ENCODE measurements at regions not wholly inside any gene's neighbourhood (a gene's known extent, or its start where the extent isn't known, plus 50 kb on each side); places are given as distances from the start of the nearest gene placed in this dataset.

DNA sequence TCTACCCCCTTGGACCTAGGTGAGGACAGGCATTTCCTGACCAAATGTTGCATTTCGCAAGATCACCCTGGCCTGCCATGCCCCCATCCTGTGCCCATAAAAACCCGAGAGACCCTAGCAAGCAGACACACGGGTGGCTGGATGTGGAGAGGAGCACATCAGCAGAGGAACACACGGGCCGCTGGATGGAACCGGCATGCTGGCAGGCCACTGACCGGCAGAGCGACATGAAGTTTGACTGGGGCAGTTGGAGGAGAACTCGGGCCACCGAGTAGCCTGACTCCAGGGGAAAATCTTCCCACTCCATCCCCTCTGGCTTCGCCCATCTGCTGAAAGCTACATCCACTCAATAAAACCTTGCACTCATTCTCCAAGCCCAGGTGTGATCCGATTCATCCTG, 329.3 kb downstream of the FGF9 start:
- Mint-ChIP-seq H3K9me3 (no peaks in the 10 kb centered on the region), H3K27me3 (ENCODE audit: low read depth, poor library complexity) (peaks cover 6% of the 10 kb centered on the region), H3K27ac (no peak overlapping the region), H3K36me3 (ENCODE audit: low read depth) (no peaks in the 10 kb centered on the region), H3K4me3 (no peak overlapping the region), H3K4me1 (peaks cover 34% of the 10 kb centered on the region)
- TF ChIP-seq, protein P1, sequence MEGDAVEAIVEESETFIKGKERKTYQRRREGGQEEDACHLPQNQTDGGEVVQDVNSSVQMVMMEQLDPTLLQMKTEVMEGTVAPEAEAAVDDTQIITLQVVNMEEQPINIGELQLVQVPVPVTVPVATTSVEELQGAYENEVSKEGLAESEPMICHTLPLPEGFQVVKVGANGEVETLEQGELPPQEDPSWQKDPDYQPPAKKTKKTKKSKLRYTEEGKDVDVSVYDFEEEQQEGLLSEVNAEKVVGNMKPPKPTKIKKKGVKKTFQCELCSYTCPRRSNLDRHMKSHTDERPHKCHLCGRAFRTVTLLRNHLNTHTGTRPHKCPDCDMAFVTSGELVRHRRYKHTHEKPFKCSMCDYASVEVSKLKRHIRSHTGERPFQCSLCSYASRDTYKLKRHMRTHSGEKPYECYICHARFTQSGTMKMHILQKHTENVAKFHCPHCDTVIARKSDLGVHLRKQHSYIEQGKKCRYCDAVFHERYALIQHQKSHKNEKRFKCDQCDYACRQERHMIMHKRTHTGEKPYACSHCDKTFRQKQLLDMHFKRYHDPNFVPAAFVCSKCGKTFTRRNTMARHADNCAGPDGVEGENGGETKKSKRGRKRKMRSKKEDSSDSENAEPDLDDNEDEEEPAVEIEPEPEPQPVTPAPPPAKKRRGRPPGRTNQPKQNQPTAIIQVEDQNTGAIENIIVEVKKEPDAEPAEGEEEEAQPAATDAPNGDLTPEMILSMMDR (IDR thresholded peaks at IDR 0.05) = no peak
- DNase-seq = no peak

DNA sequence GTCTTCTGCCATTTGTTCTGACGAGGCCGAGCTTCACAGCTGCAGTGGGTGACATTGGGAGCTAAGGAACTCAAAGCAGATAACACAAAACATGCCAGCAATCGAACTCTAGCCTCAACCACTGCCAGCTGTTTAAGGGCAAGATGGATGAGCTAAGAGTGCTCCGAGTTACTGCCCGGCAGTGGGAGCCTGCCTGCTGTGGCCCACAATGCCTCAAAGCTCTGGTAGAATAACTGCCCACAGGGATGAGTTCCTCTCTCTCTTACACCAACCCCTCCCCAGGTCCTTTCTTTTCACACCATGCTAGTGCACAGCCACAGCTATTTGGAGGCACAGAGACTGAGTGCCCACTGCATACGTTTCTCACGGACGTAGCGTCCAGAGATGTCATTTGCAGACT, 330.5 kb downstream of the FGF9 start:
- TF ChIP-seq, protein P1 (IDR thresholded peaks at IDR 0.05) = no peak
- Mint-ChIP-seq H3K4me3 (no peak overlapping the region), H3K27ac (no peak overlapping the region), H3K27me3 (ENCODE audit: low read depth, poor library complexity) (peaks cover 6% of the 10 kb centered on the region), H3K36me3 (ENCODE audit: low read depth) (no peaks in the 10 kb centered on the region), H3K9me3 (no peaks in the 10 kb centered on the region), H3K4me1 (peaks cover 34% of the 10 kb centered on the region)
- DNase-seq = no peak

DNA sequence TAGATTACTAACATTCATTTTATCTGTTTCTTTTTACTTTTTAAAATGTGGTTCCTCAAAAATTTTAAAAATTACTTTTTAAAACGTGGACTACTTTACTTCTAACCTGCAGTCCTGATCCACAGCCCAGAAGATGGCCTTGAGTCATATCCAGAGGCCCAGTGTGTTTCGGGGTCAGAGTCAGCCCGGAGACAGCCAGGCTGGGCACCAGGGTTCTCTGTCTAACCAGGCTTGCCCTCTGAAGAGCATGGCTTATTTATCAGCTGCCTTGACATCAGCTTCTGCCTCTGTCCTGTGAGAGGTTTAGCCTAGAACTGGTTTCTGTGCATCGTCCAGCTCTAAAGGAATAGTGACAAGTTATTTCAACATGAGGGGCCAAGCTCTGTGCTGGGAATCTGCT, 332.0 kb downstream of the FGF9 start:
- H3K4me3 Mint-ChIP-seq = no peak overlapping the region
- peaks cover 29% of the 10 kb centered on the region for H3K4me1 Mint-ChIP-seq
- H3K27me3 Mint-ChIP-seq (ENCODE audit: low read depth, poor library complexity) = peaks cover 3% of the 10 kb centered on the region
- peaks cover 12% of the 10 kb centered on the region for H3K9me3 Mint-ChIP-seq
- no peak for DNase-seq
- peaks cover 9% of the 10 kb centered on the region for H3K36me3 Mint-ChIP-seq (ENCODE audit: low read depth)
- TF ChIP-seq, protein P1 (IDR thresholded peaks at IDR 0.05) = no peak
- H3K27ac Mint-ChIP-seq = no peak overlapping the region

DNA sequence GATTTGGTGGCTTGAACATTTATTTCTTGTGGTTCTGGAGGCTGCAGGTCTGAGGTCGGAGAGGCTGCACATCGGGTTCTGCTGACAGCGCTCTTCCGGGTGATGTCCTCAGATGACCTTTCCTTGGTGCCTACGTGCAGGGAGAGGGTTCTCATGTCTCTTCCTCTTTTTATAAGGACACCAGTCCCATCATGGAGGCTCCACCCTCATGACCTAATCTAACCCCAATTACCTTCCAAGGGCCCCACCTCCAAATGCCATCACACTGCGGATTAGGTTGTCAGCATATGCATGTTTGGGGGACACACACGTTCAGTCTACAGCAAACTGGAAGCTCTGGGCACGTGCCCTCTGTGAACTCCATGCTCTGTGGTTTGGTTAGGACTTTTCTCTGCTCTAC, 338.6 kb downstream of the FGF9 start:
- H3K36me3 Mint-ChIP-seq (ENCODE audit: low read depth) = peaks cover 22% of the 10 kb centered on the region
- no peaks in the 10 kb centered on the region for H3K27me3 Mint-ChIP-seq (ENCODE audit: low read depth, poor library complexity)
- H3K9me3 Mint-ChIP-seq = peaks cover 24% of the 10 kb centered on the region
- H3K27ac Mint-ChIP-seq = no peak overlapping the region
- H3K4me3 Mint-ChIP-seq = no peak overlapping the region
- peaks cover 49% of the 10 kb centered on the region for H3K4me1 Mint-ChIP-seq
- no peak for DNase-seq
- TF ChIP-seq, protein P1 (IDR thresholded peaks at IDR 0.05) = no peak

DNA sequence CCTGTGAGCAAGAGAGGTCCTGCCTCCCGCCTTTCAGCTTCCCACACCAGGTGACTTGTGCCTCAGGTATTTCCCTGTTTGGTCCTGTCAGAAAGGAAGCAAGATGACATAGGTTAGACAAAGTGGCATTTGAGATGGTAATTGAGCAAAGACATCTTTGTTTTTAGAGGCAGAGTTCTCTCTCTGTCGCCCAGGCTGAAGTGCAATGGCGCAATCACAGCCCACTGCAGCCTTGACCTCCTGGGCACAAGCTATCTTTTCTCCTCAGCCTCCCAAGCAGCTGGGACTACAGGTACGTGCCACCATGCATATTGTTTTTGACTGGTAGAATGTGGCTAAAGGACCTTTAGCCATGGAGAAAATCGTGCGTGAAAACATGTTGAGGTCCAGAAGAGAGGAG, 339.1 kb downstream of the FGF9 start:
- H3K27me3 Mint-ChIP-seq (ENCODE audit: low read depth, poor library complexity) = no peaks in the 10 kb centered on the region
- DNase-seq = no peak
- H3K4me3 Mint-ChIP-seq = no peak overlapping the region
- H3K9me3 Mint-ChIP-seq = peaks cover 24% of the 10 kb centered on the region
- peaks cover 22% of the 10 kb centered on the region for H3K36me3 Mint-ChIP-seq (ENCODE audit: low read depth)
- peaks cover 54% of the 10 kb centered on the region for H3K4me1 Mint-ChIP-seq
- H3K27ac Mint-ChIP-seq = peak overlapping the region; percentile 52
- TF ChIP-seq, protein P1 (IDR thresholded peaks at IDR 0.05) = no peak

DNA sequence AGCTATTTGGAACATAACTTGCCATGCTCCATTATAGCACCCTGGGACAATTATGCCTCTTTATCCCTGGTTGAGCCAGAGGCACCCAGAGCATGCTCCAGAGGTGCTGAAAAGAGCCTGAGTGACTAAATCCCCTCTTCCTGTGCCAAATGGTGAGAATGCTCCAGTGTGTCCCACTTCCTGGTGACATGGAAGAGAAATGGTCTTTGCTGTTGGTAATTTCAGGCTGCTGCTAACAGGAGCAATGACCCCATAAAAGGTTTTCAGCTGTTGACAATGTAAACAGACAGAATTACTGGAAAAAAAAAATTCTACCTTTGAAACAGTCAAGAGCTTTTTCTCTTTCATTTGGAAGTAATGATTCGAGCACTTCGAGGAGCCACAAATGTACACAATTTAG, 341.8 kb downstream of the FGF9 start:
- Mint-ChIP-seq H3K4me3 (peak overlapping the region; percentile 57), H3K27ac (peak overlapping the region; percentile 89), H3K27me3 (ENCODE audit: low read depth, poor library complexity) (no peaks in the 10 kb centered on the region), H3K4me1 (peaks cover 65% of the 10 kb centered on the region), H3K36me3 (ENCODE audit: low read depth) (peaks cover 15% of the 10 kb centered on the region), H3K9me3 (peaks cover 15% of the 10 kb centered on the region)
- TF ChIP-seq, protein P1 (IDR thresholded peaks at IDR 0.05) = no peak
- DNase-seq = no peak
